ENCODE measurements at regions not wholly inside any gene's neighbourhood (a gene's known extent, or its start where the extent isn't known, plus 50 kb on each side); places are given as distances from the start of the nearest gene placed in this dataset.

GRCh38 chr3:5630406-5630805 lies 442.9 kb downstream of the EDEM1 start:
- H3K4me2 ChIP-seq (ENCODE audit: insufficient read depth, low read length) = no peak overlapping the region
- no peak for FAIRE-seq
- ChIA-PET CTCF (ENCODE audit: low intra/inter-chr PET ratio) (no interaction called here), POLR2A (interaction anchor here (1.0 kb wide), 1 partner anchor 8 kb away, joined by 3 read pairs; no protein-coding TSS in a partner anchor)
- BruUV-seq (replicated peaks) = no TSS peak
- H3K4me1 ChIP-seq (replicated peaks in 1 of 2; ENCODE audit: control insufficient read depth in 2 of 2, insufficient read depth in 2 of 2, low read length in 2 of 2) = no peaks in the 10 kb centered on the region; a peak in 1 of 5 replicates
- no peak overlapping the region for H3K9ac ChIP-seq (ENCODE audit: insufficient read depth in 1 of 2, low read depth in 2 of 2, low read length in 2 of 2)
- H3K27me3 ChIP-seq (ENCODE audit: control insufficient read depth in 2 of 2, insufficient read depth in 2 of 2, low read length in 2 of 2) = no peaks in the 10 kb centered on the region
- H3K9me3 ChIP-seq (replicated peaks; ENCODE audit: control insufficient read depth, insufficient read depth, low read depth, low read length) = no peaks in the 10 kb centered on the region
- H4K20me1 ChIP-seq (replicated peaks; ENCODE audit: control insufficient read depth, insufficient read depth, low read length) = no peaks in the 10 kb centered on the region
- in situ Hi-C loops (cut with MboI) (no loop called here), intact Hi-C loops (cut with micrococcal nuclease) (no loop called here)
- H2AFZ ChIP-seq (ENCODE audit: low read depth, low read length) = no peak overlapping the region
- H3K9me1 ChIP-seq (ENCODE audit: control insufficient read depth, insufficient read depth, low read length) = no peaks in the 10 kb centered on the region
- ATAC-seq = no peak
- H3K36me3 ChIP-seq (ENCODE audit: control insufficient read depth, insufficient read depth, low read length) = no peaks in the 10 kb centered on the region
- no peak overlapping the region for H3K27ac ChIP-seq (ENCODE audit: extremely low read depth, low read depth, low read length)
- WGBS (ENCODE audit: insufficient coverage, low coverage, missing lambda C conversion rate) = 5% methylated on average over 3 of the region's 3 CpGs
- no peak for DNase-seq (ENCODE audit: extremely low read depth in 1 of 4, low spot score in 3 of 4)
- H3K4me3 ChIP-seq = no peak overlapping the region
- H3K79me2 ChIP-seq (ENCODE audit: control insufficient read depth, insufficient read depth, low read length) = no peaks in the 10 kb centered on the region
- TF ChIP-seq TOE1 (IDR thresholded peaks at IDR 0.05; ENCODE audit: borderline replicate concordance) (no peak), TOE1 (CRISPR knock-in tag; IDR thresholded peaks at IDR 0.05; ENCODE audit: borderline replicate concordance, low read depth) (no peak), AFF4 (CRISPR knock-in tag; IDR thresholded peaks at IDR 0.05) (no peak), ASH1L (IDR thresholded peaks at IDR 0.05; ENCODE audit: borderline replicate concordance, low read depth, partially characterized antibody) (no peak), ZBTB8A (IDR thresholded peaks at IDR 0.05; ENCODE audit: partially characterized antibody) (no peak), NFE2 (IDR thresholded peaks at IDR 0.05; ENCODE audit: low read depth) (no peak), ERF (CRISPR knock-in tag; IDR thresholded peaks at IDR 0.05) (no peak), TRIM25 (IDR thresholded peaks at IDR 0.05; ENCODE audit: borderline replicate concordance) (no peak), SMAD2 (IDR thresholded peaks at IDR 0.05; ENCODE audit: low read depth, low read length) (no peak), NCOA6 (IDR thresholded peaks at IDR 0.05) (no peak), E2F8 (IDR thresholded peaks at IDR 0.05; ENCODE audit: low read depth, partially characterized antibody) (no peak), BHLHE40 (IDR thresholded peaks at IDR 0.05; ENCODE audit: low read length) (no peak), CBFA2T3 (IDR thresholded peaks at IDR 0.05) (peak; percentile 32; the same call in 1 of the 2 replicates), FOXJ2 (tag; IDR thresholded peaks at IDR 0.05) (no peak), ZNF586 (CRISPR knock-in tag; conservative IDR thresholded peaks at IDR 0.05) (no peak), KLF16 (IDR thresholded peaks at IDR 0.05) (no peak), TCF3 (CRISPR knock-in tag; IDR thresholded peaks at IDR 0.05) (0 out of 2 replicates have a peak, but pooled peaks have one; percentile 11)
